HG03521 (cell line): ENCODE measurements at regions not wholly inside any gene's neighbourhood (a gene's known extent, or its start where the extent isn't known, plus 50 kb on each side); places are given as distances from the start of the nearest gene placed in this dataset.

Experiments used
- ATAC-seq: cut with Tn5 transposase; IDR thresholded peaks from one replicate; pipeline ENCODE4 v1.9.1; 2021; ENCODE audit warnings: mild to moderate bottlenecking, moderate library complexity; ENCODE audit not compliant: unreplicated experiment

- no peak for ATAC-seq
Observed at GRCh38 chr12:123100882-123101281, 50.0 kb downstream of the PITPNM2 start.

GRCh38 chr12:123100450-123100849 lies 50.4 kb downstream of the PITPNM2 start:
- ATAC-seq: no peak

DNA sequence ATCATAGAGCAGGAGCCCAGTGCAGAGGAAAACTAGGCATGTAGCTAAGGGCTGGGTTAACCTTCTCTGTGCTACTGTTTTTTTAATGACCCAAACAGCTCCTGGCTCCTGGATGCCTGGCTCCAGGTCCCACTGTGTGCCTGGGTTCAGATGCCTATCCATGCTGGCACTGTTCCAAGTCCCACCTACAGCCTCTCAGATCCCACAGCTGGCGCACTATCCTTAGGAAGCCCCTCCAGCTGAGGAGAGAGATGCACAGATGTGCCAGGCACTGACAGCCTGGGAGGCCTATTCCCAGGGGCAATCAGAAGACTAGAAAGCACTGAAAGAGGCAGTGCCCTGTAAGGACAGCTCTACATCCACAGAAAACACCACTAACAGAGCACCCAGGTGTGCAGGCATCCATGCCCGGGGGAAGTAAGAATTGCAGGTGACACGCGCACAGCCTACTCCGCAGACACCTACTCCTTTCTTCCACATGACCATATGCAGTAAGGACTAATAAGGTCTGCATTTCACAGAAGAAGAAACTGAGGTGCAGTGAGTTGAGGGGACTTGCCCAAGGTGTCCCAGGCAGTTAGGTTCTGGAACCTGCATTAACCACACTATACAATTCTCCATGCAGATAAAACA lies 51.2 kb downstream of the PITPNM2 start:
- no peak for ATAC-seq

- ATAC-seq: no peak
Observed at GRCh38 chr12:123098780-123099179, 52.1 kb downstream of the PITPNM2 start.

- ATAC-seq: no peak
Observed at GRCh38 chr12:123097561-123098084, 53.3 kb downstream of the PITPNM2 start.

- ATAC-seq: no peak
Observed at GRCh38 chr12:123096741-123097140, 54.1 kb downstream of the PITPNM2 start.

DNA sequence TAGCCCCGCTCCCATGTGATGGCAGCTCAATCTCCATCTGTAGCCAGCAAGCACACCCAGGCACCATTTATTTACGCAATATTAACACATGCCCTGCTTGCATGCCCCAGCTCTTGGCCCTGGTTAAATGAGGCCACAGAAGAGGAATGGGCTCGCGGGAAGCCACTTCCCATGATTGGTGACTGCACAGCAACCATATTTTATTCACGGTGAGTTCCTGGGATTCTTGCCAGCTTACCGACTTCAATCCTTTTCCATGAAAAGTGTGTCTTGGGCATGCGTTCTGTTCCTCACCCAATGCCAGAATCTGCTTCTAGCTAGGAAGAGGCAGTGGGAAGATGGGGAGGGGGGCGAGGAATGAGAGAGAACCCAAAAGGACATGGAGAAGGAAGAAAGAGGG lies 54.7 kb downstream of the PITPNM2 start:
- no peak for ATAC-seq

DNA sequence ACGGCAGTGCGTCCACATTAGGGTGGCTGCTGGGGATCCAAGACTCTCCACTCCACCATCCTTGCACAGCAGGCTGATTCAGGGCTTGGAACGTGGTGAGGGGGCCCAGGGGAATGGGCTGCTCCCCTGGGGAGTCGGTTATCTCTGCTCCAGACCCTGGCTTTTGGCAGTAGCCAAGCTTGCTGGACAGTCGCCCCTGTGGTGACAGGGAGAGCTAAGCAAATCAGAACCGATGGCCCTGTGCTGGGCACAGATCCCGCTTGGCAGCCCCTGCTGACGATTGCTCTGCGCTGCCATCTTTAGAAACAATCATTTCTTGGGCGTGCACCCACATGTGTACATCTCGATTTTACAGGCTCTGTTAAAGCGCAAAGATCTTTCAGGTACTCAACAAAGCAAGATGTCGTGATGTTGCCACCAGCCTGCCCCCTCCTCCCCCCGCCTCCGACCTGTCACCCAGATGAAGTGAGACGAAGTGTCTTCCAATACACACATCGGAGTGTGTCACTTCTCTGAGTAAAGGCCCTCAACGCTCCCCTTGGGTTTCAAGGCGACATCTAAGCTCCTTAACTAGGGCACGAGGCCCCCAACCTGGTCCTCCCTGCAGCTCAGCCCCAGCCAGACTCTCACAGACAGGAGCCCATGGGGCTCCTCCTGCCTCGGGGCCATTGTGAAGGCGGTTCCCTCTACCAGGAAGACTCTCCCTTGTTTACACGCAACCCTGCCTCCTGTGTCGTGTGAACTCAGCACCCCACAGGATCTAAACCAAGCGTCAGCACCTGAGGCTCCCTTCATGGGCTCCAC lies 55.6 kb downstream of the PITPNM2 start:
- ATAC-seq: no peak

DNA sequence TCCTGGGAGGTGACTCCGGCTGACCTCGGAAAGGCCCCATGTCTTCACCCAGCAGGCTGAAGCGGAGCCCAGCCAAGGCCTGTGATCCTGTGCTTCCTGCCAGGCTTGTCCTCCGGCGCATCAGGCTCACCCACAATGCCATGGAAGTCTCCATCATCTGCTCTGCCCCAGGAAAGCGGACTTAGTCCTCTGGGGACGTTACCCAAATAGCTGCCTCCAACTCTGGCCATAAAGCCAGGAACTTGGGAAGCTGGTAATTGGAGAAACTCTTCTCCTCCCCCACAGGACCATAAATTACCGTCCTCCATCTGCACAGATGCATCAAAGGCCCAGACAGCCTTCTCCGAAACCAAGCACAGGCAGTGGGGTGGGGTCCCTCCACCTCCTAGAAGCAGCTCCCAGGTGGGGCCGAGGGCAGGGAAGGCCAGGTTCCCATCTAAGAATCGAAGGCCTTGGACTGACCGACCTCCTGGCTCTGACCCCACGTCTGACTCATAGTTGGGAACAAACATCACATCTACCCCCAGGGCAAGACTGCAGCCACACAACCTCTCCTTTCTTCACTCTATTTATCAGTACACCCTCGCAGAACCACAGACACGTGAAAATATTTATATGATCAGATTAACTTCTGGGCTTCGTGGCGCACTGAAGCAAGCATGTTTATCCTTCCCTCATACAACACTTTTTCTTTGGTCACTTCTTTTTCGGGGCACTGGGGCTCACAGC lies 56.4 kb downstream of the PITPNM2 start:
- no peak for ATAC-seq

- no peak for ATAC-seq
Observed at GRCh38 chr12:123092866-123093265, 58.0 kb downstream of the PITPNM2 start.

DNA sequence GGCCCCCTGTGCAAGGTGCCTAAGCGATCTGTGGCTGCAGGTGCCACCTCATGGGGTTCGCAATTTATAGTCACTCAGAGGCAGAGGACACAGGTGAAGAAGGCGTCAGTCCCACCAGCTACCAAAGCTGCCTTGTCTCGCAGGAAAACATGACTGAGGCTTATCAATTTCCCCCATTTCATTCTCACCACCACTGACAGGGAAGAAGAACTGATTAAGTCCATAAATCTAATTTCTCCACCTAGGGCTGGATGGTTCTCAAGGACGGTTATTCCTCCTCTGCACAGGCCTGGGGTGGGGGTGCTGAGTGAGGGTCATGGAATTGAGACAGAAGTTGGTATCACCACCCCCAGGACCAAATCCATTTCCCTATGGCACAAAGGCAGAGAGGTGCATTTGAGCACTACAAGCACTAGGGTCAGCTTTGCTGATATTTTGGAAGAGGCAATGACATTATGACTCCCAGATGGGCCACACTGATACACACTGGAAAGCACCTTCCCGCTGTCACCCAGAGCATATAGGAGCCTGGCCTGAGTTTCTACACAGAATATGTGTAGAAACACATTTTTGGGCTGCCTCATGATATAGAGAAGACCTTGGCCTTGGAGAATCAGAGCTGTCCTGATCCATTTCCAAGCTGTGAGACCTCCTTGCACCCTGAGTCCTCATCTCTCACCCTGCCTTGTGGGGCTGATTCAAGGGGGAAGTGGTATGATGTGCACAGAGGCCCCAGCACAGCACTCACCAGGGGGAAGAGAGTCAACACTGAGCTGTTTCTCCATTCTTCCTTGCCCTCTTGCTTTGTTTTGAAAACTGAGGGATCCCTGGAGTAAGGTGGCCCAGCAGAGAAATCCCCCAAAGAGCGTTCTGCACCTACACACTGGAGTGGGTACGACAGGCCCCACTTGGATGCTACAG lies 59.4 kb downstream of the PITPNM2 start:
- no peak for ATAC-seq

DNA sequence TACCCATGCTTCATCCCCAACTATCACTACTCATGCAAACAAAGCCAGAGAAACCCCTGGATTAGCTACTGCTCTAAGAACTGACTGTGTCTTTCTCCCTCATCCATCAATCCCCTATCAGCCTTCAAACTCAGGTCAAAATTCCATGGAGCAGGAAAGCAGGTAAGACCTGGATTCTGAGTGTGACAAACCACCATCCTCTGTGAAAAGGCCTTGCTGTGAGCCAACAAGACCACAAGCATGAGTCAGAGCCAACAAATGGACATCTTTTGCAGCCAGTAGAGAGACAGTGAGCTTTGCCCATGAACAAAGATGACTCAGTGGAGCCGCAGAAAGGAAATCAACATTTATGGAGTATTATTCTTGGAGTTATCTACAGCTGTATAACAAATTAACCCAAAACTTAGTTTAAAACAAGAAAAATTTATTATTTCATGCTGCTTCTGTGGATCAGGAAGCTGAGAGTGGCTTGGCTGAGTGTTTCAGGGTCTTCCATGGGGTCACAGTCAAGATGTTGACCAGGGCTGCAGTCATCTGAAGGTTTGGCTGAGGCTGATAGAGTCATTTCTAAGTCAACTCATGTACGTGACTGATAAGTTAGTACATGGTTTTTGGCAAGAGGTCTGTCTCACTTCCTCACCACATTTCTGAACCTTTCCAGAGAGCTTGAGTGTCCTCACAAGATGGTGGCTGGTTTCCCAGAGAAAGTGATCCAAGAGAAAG lies 61.1 kb downstream of the PITPNM2 start:
- no peak for ATAC-seq

DNA sequence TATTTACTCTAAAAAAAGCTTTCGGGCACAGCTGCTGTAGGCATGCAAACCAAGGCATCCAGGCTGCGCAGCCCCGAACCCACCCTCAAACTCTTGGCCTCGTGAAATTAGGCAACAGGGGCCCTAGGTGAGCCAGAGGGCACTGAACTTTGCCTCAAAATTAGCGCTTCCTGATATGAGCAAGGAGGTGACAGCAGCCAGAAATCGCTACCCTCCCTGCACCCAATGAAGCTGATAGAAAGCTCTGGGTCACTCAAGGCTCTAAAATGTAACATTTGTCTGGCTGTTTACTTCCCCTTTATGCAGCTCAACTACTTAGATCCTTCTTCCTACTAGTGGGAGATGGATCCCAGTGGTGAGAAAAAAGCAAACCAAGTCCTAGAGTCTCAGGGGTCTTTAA lies 61.8 kb downstream of the PITPNM2 start:
- no peak for ATAC-seq

- no peak for ATAC-seq
Observed at GRCh38 chr12:123085730-123086487, 65.0 kb downstream of the PITPNM2 start.

DNA sequence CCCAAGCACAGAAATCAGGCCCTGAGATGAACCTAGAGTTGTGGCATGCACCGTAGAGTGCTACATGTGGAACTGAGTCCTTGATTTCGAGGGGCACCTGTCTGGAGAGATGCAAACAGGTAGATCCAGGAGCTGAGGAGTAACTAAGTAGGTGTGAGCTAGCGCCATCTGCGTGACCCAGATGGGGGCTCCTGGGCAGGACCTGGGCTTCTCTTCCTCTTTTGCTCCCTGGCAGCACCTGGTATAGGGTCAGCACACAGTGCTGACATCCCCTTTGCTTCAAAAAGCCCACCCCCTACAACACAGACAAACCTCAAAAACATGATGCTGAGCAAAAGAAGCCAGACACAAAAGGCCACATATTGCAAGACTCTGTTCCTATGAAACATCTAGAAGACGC lies 65.8 kb downstream of the PITPNM2 start:
- ATAC-seq: no peak

DNA sequence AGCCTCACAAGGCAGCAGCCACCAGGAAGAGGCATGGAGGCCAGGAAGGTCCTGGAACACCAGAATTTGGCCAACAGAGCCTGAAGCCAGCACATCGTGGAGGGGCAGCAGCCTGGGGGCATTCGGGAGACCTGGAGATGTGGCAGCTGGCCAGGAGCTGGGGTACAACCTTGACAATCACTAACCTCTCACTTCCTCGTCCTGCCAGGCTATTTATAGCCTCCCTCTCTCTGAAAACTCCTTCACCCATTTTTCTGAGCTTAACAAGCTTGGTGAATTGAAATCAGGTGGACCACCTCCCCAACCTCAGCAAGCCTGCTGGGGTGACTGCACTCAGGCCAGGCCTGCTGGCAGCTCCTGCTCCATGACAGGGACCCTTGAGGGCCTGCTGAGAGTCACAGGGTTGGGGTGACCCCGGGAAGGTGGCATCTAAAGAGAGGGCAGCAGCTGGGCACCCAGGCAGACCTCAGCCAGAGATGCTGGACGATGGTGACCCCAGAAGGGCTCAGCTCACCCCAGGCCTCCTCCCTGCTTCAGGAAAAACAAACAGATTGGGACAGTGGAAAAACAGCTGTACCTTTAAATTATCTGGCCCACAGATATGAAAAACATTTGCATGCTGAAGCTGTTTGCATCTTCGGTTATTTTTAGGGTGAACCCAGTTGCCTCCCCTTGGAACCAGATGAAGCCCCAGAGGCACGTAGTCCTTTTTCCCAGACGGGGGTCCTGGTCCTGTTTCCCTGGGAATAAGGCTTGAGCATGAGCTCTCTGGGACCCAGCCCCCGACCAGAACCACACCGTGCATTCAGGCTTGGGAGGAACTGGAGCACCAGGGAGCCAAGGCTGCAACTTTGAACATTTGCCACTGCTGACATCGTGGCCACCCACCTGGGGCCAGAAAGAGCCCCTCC lies 67.0 kb downstream of the PITPNM2 start:
- ATAC-seq: no peak

DNA sequence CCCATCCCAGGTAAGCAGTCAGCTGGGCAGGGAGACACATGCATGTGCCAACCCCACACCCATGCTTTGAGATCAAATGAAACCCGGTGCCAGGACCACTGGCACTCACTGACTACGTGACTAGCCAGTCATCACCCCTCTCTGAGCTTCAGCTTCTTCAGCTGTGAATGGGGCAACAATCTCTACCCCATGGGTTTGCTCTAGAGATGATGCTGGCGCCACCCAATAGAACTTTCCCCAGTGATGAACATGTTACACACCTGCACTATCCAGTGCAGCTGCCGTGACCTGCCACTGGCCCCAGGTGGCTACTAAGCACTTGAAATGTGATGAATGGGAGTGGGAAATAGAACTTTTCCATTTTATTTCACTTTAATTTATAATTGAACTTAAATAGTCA lies 70.3 kb downstream of the PITPNM2 start:
- no peak for ATAC-seq

DNA sequence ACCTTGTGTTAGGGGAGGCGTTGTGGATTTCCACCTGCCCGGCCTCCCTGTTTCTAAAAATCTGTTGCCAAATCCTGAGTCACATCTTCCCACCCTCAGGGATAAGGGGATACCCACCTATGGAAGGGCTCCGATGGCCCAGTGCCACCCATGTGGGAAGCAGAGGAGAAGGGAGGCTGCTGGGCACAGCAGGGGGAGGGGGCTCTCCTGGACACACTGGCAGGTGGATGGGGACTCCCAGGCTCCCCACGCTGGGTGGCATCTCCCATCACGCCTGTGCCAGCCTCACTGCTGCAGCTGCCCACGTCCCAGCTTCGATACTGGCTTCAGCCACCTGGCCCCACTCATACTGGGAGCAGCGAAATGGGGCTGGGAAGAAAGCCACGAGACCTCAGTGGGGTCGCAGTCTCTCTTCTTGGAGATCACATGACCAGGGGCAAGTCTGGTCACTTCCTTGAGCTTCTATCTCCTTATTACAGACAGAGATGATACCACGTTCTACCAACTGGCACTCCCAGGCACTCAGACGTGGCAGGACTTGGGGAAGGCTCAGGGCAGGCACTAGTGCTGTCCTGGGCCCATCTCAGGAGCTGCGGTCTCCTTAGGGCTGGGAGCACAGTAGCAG lies 72.2 kb downstream of the PITPNM2 start:
- no peak for ATAC-seq
